ENCODE measurements at regions not wholly inside any gene's neighbourhood (a gene's known extent, or its start where the extent isn't known, plus 50 kb on each side); places are given as distances from the start of the nearest gene placed in this dataset.

DNA sequence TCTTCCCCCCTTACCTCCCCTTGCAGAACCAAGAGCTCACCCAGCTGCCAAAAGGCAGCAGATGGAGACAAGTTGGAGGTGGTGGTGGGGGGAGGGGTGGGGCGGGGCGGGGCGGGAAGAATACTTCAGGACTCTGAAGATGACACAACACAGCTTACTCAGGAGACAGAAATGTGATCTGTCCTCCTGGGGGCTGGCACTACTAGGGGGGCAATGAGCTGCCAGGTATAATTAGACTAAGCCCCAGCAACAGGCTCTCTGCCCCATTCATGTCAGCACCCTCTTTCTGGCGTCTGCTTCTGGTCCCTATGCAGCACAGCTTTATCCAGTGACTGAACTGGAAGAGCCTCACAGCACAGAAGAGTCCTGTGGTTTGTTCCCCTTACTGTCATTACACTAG, 407.0 kb downstream of the MED13L start:
- Histone ChIP-seq H2AFZ (ENCODE audit: low read length) (no peak overlapping the region), H3K27me3 (ENCODE audit: insufficient read depth, low read length) (no peaks in the 10 kb centered on the region), H3K4me3 (ENCODE audit: low read depth, low read length, poor library complexity, severe bottlenecking) (no peak overlapping the region), H3K9ac (ENCODE audit: low read length) (no peak overlapping the region), H3K4me2 (ENCODE audit: low read length) (no peak overlapping the region), H3F3A (ENCODE audit: insufficient read depth, low read length) (no peaks in the 10 kb centered on the region), H3K79me2 (ENCODE audit: insufficient read depth, low read length) (no peaks in the 10 kb centered on the region), H3K36me3 (ENCODE audit: insufficient read depth, low read length) (no peaks in the 10 kb centered on the region), H3K4me1 (ENCODE audit: insufficient read depth, low read length, severe bottlenecking) (no peaks in the 10 kb centered on the region), H3K9me3 (ENCODE audit: low read length) (no peaks in the 10 kb centered on the region), H3K27ac (ENCODE audit: low read depth, low read length, poor library complexity, severe bottlenecking) (no peak overlapping the region), H4K20me1 (ENCODE audit: insufficient read depth, low read length) (no peaks in the 10 kb centered on the region), H3K9me2 (ENCODE audit: low read depth, low read length) (no peaks in the 10 kb centered on the region)
- TF ChIP-seq, protein P1, sequence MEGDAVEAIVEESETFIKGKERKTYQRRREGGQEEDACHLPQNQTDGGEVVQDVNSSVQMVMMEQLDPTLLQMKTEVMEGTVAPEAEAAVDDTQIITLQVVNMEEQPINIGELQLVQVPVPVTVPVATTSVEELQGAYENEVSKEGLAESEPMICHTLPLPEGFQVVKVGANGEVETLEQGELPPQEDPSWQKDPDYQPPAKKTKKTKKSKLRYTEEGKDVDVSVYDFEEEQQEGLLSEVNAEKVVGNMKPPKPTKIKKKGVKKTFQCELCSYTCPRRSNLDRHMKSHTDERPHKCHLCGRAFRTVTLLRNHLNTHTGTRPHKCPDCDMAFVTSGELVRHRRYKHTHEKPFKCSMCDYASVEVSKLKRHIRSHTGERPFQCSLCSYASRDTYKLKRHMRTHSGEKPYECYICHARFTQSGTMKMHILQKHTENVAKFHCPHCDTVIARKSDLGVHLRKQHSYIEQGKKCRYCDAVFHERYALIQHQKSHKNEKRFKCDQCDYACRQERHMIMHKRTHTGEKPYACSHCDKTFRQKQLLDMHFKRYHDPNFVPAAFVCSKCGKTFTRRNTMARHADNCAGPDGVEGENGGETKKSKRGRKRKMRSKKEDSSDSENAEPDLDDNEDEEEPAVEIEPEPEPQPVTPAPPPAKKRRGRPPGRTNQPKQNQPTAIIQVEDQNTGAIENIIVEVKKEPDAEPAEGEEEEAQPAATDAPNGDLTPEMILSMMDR (IDR thresholded peaks at IDR 0.05; ENCODE audit: low read length): no peak
- no peak for TF ChIP-seq EZH2 (IDR thresholded peaks at IDR 0.05; ENCODE audit: borderline replicate concordance, low read length)

DNA sequence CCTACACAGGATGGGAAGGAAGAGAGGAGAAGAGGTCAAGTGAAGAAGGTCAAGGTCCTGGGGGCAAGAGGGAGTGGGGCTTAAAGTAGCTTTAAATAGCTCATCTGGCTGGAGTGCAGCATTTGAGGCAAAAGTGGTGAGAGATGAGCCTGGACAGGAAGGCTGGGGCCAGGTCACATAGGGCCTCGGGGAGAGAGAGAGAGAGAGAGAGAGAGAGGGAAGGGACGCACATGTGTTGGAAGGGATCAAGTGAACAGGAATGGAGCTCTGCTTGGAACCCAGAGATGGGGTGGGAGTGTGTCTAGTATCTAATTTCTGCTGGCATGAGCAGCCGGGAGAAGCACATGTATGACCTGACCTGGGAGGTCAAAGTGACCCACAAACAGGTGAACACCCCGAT, 407.5 kb downstream of the MED13L start:
- Histone ChIP-seq H3K4me2 (ENCODE audit: low read length) (no peak overlapping the region), H3K79me2 (ENCODE audit: insufficient read depth, low read length) (no peaks in the 10 kb centered on the region), H3K4me3 (ENCODE audit: low read depth, low read length, poor library complexity, severe bottlenecking) (no peak overlapping the region), H2AFZ (ENCODE audit: low read length) (no peak overlapping the region), H3K9me2 (ENCODE audit: low read depth, low read length) (no peaks in the 10 kb centered on the region), H3K9ac (ENCODE audit: low read length) (no peak overlapping the region), H3K9me3 (ENCODE audit: low read length) (no peaks in the 10 kb centered on the region), H3K36me3 (ENCODE audit: insufficient read depth, low read length) (no peaks in the 10 kb centered on the region), H3K27ac (ENCODE audit: low read depth, low read length, poor library complexity, severe bottlenecking) (no peak overlapping the region), H4K20me1 (ENCODE audit: insufficient read depth, low read length) (no peaks in the 10 kb centered on the region), H3K27me3 (ENCODE audit: insufficient read depth, low read length) (no peaks in the 10 kb centered on the region), H3F3A (ENCODE audit: insufficient read depth, low read length) (no peaks in the 10 kb centered on the region), H3K4me1 (ENCODE audit: insufficient read depth, low read length, severe bottlenecking) (no peaks in the 10 kb centered on the region)
- TF ChIP-seq, protein P1 (IDR thresholded peaks at IDR 0.05; ENCODE audit: low read length): no peak
- no peak for TF ChIP-seq EZH2 (IDR thresholded peaks at IDR 0.05; ENCODE audit: borderline replicate concordance, low read length)

DNA sequence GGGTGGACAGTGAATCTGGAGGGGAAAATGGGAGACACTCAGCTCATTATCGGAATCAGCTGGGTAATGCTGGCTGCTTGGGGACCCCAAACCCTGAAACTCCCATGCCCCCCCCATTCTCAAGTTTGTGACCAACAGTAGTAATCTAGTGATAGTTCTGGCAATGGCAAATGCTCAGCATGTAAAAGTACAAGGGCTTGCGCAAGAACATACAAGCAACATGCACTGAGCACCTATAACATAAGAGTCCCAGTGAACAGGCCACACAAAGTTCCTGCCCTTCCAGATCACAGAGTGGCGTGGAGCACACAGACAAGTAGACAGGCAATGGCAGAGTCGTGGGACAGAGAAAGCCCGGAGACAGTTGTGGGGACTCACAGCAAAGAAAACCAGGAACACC, 407.9 kb downstream of the MED13L start:
- Histone ChIP-seq H4K20me1 (ENCODE audit: insufficient read depth, low read length) (no peaks in the 10 kb centered on the region), H3K79me2 (ENCODE audit: insufficient read depth, low read length) (no peaks in the 10 kb centered on the region), H3K4me2 (ENCODE audit: low read length) (no peak overlapping the region), H3K9me3 (ENCODE audit: low read length) (no peaks in the 10 kb centered on the region), H3K4me1 (ENCODE audit: insufficient read depth, low read length, severe bottlenecking) (no peaks in the 10 kb centered on the region), H3K36me3 (ENCODE audit: insufficient read depth, low read length) (no peaks in the 10 kb centered on the region), H3K9ac (ENCODE audit: low read length) (no peak overlapping the region), H3K4me3 (ENCODE audit: low read depth, low read length, poor library complexity, severe bottlenecking) (no peak overlapping the region), H3F3A (ENCODE audit: insufficient read depth, low read length) (no peaks in the 10 kb centered on the region), H3K9me2 (ENCODE audit: low read depth, low read length) (no peaks in the 10 kb centered on the region), H3K27me3 (ENCODE audit: insufficient read depth, low read length) (no peaks in the 10 kb centered on the region), H3K27ac (ENCODE audit: low read depth, low read length, poor library complexity, severe bottlenecking) (no peak overlapping the region), H2AFZ (ENCODE audit: low read length) (no peak overlapping the region)
- TF ChIP-seq, protein P1 (IDR thresholded peaks at IDR 0.05; ENCODE audit: low read length): no peak
- TF ChIP-seq EZH2 (IDR thresholded peaks at IDR 0.05; ENCODE audit: borderline replicate concordance, low read length): no peak

All from OCI-LY1 (cell line).